CD4-positive, alpha-beta memory T cell (primary cell): ENCODE measurements at regions not wholly inside any gene's neighbourhood (a gene's known extent, or its start where the extent isn't known, plus 50 kb on each side); places are given as distances from the start of the nearest gene placed in this dataset.

Experiments
- CTCF ChIA-PET: fragments of 350-600 bp; sonication (Branson Sonifier 250); formaldehyde crosslinking; loops from one replicate; lab custom pipeline; 2021; ENCODE audit warnings: inconsistent platforms; ENCODE audit not compliant: partially characterized antibody; lab: Charles Lee
- POLR2A ChIA-PET: fragments of 350-600 bp; sonication (Branson Sonifier 250); formaldehyde crosslinking; loops from one replicate; lab custom pipeline; 2021; ENCODE audit not compliant: partially characterized antibody; lab: Charles Lee
- DNase-seq, 5 donors: peaks; one replicate each; pipeline versions ENCODE4 v3.0.0 to v3.0.0-alpha.2; 2020 to 2022; ENCODE audit warnings: mixed read lengths in 1 of 5
- H3K27ac ChIP-seq: one replicate; pipeline ENCODE4 v1.7.0; 2013; ENCODE audit warnings: low read depth, low read length
- H3K27me3 ChIP-seq: 2 replicates; pipeline ENCODE4 v1.7.0; 2013; ENCODE audit warnings: mild to moderate bottlenecking, low read length, moderate library complexity; ENCODE audit not compliant: insufficient read depth
- H3K36me3 ChIP-seq: 2 replicates; pipeline ENCODE4 v1.7.0; 2013; ENCODE audit warnings: mild to moderate bottlenecking, low read length, moderate library complexity; ENCODE audit not compliant: insufficient read depth
- H3K4me1 ChIP-seq: 2 replicates; pipeline ENCODE4 v1.7.0; 2013; ENCODE audit warnings: mild to moderate bottlenecking, low read length, moderate library complexity; ENCODE audit not compliant: insufficient read depth
- H3K4me3 ChIP-seq, 2 donors: one replicate each; pipeline ENCODE4 v1.7.0; 2013; ENCODE audit warnings: low read length in 2 of 2, mild to moderate bottlenecking in 1 of 2
- H3K9me3 ChIP-seq, 2 donors: one replicate each; pipeline ENCODE4 v1.7.0; 2013; ENCODE audit warnings: low read length in 2 of 2, control low read depth in 1 of 2; ENCODE audit not compliant: control insufficient read depth in 1 of 2
- H3K27ac Mint-ChIP-seq, 7 donors: one replicate each; pipeline ENCODE4 v1.8.0; 2020 to 2021; ENCODE audit warnings: mixed read lengths in 7 of 7, mild to moderate bottlenecking in 6 of 7, inconsistent platforms in 3 of 7, moderate library complexity in 3 of 7
- H3K27me3 Mint-ChIP-seq, 2 donors: one replicate each; pipeline ENCODE4 v1.8.0; 2020 to 2021; ENCODE audit warnings: mixed read lengths in 2 of 2
- H3K36me3 Mint-ChIP-seq, 2 donors: one replicate each; pipeline ENCODE4 v1.8.0; 2020 to 2021; ENCODE audit warnings: mixed read lengths in 2 of 2, inconsistent platforms in 1 of 2, mild to moderate bottlenecking in 1 of 2
- H3K4me1 Mint-ChIP-seq, 4 donors: one replicate each; pipeline ENCODE4 v1.8.0; 2020 to 2021; ENCODE audit warnings: mixed read lengths in 4 of 4, mild to moderate bottlenecking in 1 of 4
- H3K4me3 Mint-ChIP-seq, 8 donors: one replicate each; pipeline ENCODE4 v1.8.0; 2020 to 2021; ENCODE audit warnings: mixed read lengths in 8 of 8, mild to moderate bottlenecking in 7 of 8, moderate library complexity in 6 of 8, inconsistent platforms in 3 of 8
- H3K9me3 Mint-ChIP-seq, 8 donors: one replicate each; pipeline ENCODE4 v1.8.0; 2020 to 2021; ENCODE audit warnings: mixed read lengths in 8 of 8, mild to moderate bottlenecking in 5 of 8, inconsistent platforms in 3 of 8, moderate library complexity in 1 of 8
- intact Hi-C: fragments of 100-400 bp; cut with micrococcal nuclease; formaldehyde crosslinking; loops from one replicate; pipeline ENCODE4 v1.15.1; 2023

DNA sequence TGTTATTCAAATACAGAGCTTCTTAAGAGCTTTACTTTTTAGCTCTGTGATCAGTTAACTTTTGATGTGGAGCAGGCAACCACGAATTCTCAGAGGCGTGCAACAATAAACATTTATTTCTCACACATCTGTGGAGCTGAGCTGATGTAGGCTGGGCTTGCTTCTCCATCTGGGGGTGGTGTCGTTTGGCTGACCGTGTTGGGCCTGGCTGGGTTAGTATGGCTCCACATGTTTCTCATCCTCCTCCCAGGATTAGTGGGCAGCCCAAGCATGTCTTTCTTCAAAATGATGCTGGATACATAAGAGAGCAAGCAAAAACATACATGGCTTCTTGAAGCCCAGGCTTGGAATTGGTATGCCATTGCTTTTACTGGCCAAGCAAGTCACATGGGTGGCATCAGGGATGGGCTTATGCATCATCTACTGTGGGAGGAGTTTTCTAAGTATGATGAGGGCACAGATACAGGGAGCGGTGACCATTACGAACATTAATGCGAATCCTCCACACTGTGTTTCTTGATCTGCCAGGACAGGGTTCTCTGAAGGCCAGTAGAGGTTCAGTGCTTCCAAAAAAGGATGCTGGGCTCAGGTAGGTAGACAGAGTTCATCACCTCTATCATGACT, 157.0 kb upstream of the TNP1 start:
- intact Hi-C loops: no loop called here
- POLR2A ChIA-PET: no interaction called here
- CTCF ChIA-PET: no interaction called here

DNA sequence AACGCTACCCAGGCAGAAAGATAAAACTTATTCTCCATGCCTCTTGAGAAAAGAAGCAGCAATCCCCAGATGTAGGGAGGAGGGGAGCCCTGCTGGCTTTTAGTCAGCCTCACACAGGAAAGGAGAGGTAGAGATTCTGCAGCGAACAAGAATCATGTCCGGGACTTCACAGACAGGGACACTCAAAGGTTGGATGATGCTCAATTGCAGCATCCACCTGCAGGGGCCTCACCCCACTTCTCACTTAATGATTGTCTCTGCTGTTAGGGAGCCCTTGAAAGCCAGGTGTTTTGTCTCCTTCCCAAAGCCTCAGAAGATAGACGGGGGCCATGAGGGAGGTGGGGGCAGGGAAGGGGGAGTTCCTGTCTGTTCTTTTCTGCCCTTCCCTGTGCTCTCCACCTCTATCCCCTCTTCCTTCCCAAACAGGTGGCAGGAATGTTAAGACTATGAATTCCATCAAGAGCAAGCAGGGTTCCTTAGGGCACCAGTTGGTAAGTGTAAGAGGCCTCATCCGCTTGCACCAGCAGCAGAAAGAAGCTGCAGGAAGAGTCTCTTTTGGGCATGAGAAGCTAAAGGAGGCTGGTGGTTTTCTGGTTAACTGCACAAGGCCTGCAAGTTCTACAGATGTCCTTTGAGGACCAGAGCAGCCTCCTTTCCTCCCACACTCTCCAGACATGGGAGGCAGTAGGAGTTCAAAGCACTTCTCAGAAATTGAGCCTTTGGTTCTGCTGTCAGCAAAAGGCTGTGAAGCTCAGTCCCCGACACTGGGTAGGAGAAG, 154.7 kb upstream of the TNP1 start:
- Mint-ChIP-seq H3K4me1 (no peaks in the 10 kb centered on the region), H3K36me3 (no peaks in the 10 kb centered on the region), H3K4me3 (no peak overlapping the region), H3K27me3 (peaks cover 14 to 23% of the 10 kb centered on the region in 2 donors), H3K27ac (no peak overlapping the region), H3K9me3 (peaks cover 0 to 13% (median 3%) of the 10 kb centered on the region in 8 donors)
- Histone ChIP-seq H3K4me1 (no peaks in the 10 kb centered on the region), H3K27me3 (no peaks in the 10 kb centered on the region), H3K4me3 (no peak overlapping the region), H3K27ac (no peak overlapping the region), H3K9me3 (no peaks in the 10 kb centered on the region), H3K36me3 (no peaks in the 10 kb centered on the region)
- no peak for DNase-seq
- POLR2A ChIA-PET: no interaction called here
- CTCF ChIA-PET: no interaction called here
- intact Hi-C loops: no loop called here

More for the DNA sequence above, 157.0 kb upstream of the TNP1 start:
- H3K27ac Mint-ChIP-seq: no peak overlapping the region
- no peaks in the 10 kb centered on the region for H3K4me1 Mint-ChIP-seq
- H3K9me3 ChIP-seq: no peaks in the 10 kb centered on the region
- DNase-seq: no peak
- H3K4me3 Mint-ChIP-seq: no peak overlapping the region
- no peaks in the 10 kb centered on the region for H3K36me3 Mint-ChIP-seq
- no peaks in the 10 kb centered on the region for H3K27me3 ChIP-seq
- peaks cover 14 to 25% of the 10 kb centered on the region in 2 donors for H3K27me3 Mint-ChIP-seq
- no peak overlapping the region for H3K4me3 ChIP-seq
- no peaks in the 10 kb centered on the region for H3K4me1 ChIP-seq
- peaks cover 0 to 13% (median 3%) of the 10 kb centered on the region in 8 donors for H3K9me3 Mint-ChIP-seq
- no peaks in the 10 kb centered on the region for H3K36me3 ChIP-seq
- H3K27ac ChIP-seq: no peak overlapping the region

DNA sequence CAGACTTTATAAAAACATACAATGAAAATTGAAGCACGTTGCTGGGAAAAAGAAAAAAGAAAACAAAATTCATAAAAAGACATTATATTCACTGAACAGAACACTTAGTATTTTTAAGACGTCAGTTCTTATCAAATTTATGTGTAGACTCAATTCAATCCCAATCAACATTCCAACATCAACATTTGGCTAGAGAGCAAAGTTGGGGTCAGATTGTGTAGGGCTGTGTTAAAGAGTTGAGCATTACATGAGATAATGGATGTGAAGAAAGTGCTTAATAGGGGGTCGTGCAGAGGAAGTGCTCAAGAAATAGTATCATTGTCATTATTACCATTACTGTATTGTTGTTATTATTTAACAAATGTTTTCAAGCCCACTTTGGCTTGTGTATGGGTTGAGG, 154.1 kb upstream of the TNP1 start:
- H3K27ac Mint-ChIP-seq: no peak overlapping the region
- peaks cover 0 to 9% (median 3%) of the 10 kb centered on the region in 8 donors for H3K9me3 Mint-ChIP-seq
- H3K4me1 Mint-ChIP-seq: no peaks in the 10 kb centered on the region
- peaks cover 14 to 20% of the 10 kb centered on the region in 2 donors for H3K27me3 Mint-ChIP-seq
- Histone ChIP-seq H3K9me3 (no peaks in the 10 kb centered on the region), H3K4me1 (no peaks in the 10 kb centered on the region), H3K27ac (no peak overlapping the region), H3K27me3 (no peaks in the 10 kb centered on the region), H3K36me3 (no peaks in the 10 kb centered on the region), H3K4me3 (no peak overlapping the region)
- no peaks in the 10 kb centered on the region for H3K36me3 Mint-ChIP-seq
- ChIA-PET CTCF (no interaction called here), POLR2A (no interaction called here)
- no peak for DNase-seq
- H3K4me3 Mint-ChIP-seq: no peak overlapping the region
- intact Hi-C loops: no loop called here

DNA sequence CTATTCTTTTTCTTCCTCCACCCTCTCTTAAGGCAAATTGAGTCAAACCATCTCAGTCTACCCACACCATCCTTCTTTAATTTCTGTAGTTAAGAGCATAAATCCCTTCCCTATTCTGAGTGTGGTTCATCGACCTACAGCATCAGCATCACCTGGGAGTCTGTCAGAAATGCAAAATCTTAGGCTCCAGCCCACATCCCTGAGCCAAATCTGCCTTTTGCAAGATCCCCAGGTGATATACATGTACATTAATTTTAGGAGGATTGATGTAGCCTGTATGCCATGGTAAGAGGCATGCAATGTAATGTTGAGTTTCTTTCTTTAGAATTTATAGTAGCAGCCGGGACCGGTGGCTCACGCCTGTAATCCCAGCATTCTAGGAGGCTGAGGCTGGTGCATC, 151.7 kb upstream of the TNP1 start:
- Mint-ChIP-seq H3K36me3 (no peaks in the 10 kb centered on the region), H3K4me3 (no peak overlapping the region), H3K4me1 (no peaks in the 10 kb centered on the region), H3K9me3 (peaks cover 0 to 7% (median 0%) of the 10 kb centered on the region in 8 donors), H3K27ac (no peak overlapping the region), H3K27me3 (peaks cover 11 to 12% of the 10 kb centered on the region in 2 donors)
- DNase-seq: no peak
- ChIA-PET CTCF (no interaction called here), POLR2A (no interaction called here)
- intact Hi-C loops: no loop called here
- no peaks in the 10 kb centered on the region for H3K27me3 ChIP-seq
- H3K4me1 ChIP-seq: no peaks in the 10 kb centered on the region
- no peak overlapping the region for H3K4me3 ChIP-seq
- H3K9me3 ChIP-seq: no peaks in the 10 kb centered on the region
- no peak overlapping the region for H3K27ac ChIP-seq
- no peaks in the 10 kb centered on the region for H3K36me3 ChIP-seq

DNA sequence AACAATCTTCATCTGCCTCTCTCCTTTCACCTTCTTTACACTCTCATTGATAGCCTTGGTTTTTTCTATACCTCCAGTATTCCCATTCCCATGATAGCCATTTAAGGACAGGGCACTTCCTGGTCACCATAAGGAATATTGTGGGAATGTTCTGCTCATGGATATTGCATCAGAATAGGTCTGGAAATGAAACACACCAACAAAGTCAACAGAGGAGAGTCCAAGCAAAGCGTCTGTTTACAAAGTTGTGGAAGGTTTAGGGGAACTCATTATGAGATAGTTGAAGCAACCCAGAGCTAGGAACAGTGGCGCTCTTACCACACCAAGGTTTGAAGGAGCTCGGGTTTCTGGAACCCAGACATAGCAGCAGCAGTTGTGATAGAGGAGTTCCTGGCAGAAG, 150.3 kb upstream of the TNP1 start:
- intact Hi-C loops: no loop called here
- POLR2A ChIA-PET: no interaction called here

DNA sequence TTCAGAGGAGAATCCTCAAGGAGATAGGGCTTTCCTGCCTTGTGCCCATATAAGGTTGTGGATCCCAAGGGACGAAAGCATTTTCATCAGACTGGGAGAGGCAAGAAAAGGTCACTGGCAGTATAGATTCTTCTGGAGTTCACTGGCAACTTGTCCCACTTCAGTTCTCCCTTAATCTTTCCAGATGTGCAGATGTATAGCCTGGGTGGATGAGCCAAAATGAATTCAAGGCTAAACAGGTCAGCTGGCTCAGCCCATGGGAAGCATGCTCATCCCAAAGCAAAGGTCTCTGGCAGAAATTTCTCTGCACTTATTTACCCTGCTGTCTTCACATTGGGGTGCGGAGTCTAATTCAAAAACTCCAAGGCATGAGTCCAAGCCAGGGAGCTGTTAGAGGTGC, 148.9 kb upstream of the TNP1 start:
- Histone ChIP-seq H3K36me3 (no peaks in the 10 kb centered on the region), H3K9me3 (no peaks in the 10 kb centered on the region), H3K4me3 (no peak overlapping the region), H3K27me3 (no peaks in the 10 kb centered on the region), H3K27ac (no peak overlapping the region), H3K4me1 (no peaks in the 10 kb centered on the region)
- Mint-ChIP-seq H3K36me3 (no peaks in the 10 kb centered on the region), H3K9me3 (peaks cover 0 to 7% (median under 1%) of the 10 kb centered on the region in 8 donors), H3K4me1 (no peaks in the 10 kb centered on the region), H3K27ac (no peak overlapping the region), H3K27me3 (peaks cover 9 to 15% of the 10 kb centered on the region in 2 donors), H3K4me3 (no peak overlapping the region)
- DNase-seq: no peak
- CTCF ChIA-PET: no interaction called here
- POLR2A ChIA-PET: no interaction called here
- intact Hi-C loops: no loop called here

More for the DNA sequence above, 150.3 kb upstream of the TNP1 start:
- Mint-ChIP-seq H3K4me1 (no peaks in the 10 kb centered on the region), H3K9me3 (peaks cover 0 to 7% (median 0%) of the 10 kb centered on the region in 8 donors), H3K27me3 (peaks cover 11 to 17% of the 10 kb centered on the region in 2 donors), H3K36me3 (no peaks in the 10 kb centered on the region), H3K4me3 (no peak overlapping the region), H3K27ac (no peak overlapping the region)
- Histone ChIP-seq H3K27ac (no peak overlapping the region), H3K9me3 (no peaks in the 10 kb centered on the region), H3K36me3 (no peaks in the 10 kb centered on the region), H3K27me3 (no peaks in the 10 kb centered on the region), H3K4me1 (no peaks in the 10 kb centered on the region), H3K4me3 (no peak overlapping the region)
- CTCF ChIA-PET: no interaction called here
- no peak for DNase-seq

DNA sequence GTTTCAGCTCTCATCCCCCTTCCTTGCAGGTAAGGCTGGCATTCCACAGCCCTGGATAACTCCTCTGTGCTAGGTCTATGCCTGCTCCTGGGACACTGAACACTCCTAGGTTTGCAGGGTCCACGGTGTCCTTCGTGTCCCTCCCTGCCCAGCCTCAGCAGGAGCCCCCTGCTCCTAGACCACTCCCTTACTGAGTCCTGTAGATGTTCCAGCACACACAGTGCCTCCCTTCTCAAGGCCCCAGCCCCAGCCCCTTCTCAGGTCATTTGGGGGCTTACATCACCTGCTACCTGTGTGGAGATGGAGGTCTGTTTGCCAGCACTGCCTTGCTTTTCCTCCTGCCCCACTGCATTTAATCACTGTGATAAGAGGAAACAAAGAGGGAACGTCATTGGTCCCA, 146.4 kb upstream of the TNP1 start:
- H3K36me3 ChIP-seq: no peaks in the 10 kb centered on the region
- Mint-ChIP-seq H3K4me1 (no peaks in the 10 kb centered on the region), H3K9me3 (peaks cover 0 to 7% (median 0%) of the 10 kb centered on the region in 8 donors), H3K27ac (no peak overlapping the region), H3K36me3 (no peaks in the 10 kb centered on the region), H3K27me3 (peaks cover 2 to 9% of the 10 kb centered on the region in 2 donors), H3K4me3 (no peak overlapping the region)
- ChIA-PET POLR2A (no interaction called here), CTCF (no interaction called here)
- no peak overlapping the region for H3K27ac ChIP-seq
- no peaks in the 10 kb centered on the region for H3K27me3 ChIP-seq
- no peaks in the 10 kb centered on the region for H3K4me1 ChIP-seq
- no peak overlapping the region for H3K4me3 ChIP-seq
- intact Hi-C loops: no loop called here
- no peak for DNase-seq
- H3K9me3 ChIP-seq: no peaks in the 10 kb centered on the region
